ENCODE measurements at regions not wholly inside any gene's neighbourhood (a gene's known extent, or its start where the extent isn't known, plus 50 kb on each side); places are given as distances from the start of the nearest gene placed in this dataset.

DNA sequence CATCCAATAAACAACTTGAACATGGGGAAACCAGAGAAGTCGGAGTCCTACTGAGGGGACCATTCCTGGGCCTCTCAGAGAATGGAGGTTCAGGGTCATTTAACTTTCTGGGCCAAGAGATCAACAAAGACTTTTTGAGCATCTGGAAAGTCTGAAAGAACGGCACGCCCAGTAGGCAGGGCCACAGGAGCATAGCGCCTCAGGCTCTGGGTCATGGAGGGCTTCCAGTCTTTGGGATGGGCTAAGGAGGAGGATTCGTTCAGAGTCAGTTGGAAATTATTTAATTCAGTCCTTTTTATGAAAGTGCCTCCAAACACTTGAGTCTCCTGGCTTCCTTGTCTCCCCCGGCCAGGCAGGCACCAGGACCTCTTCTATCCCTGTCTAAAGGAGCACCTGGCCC lies 101.1 kb upstream of the GLI2 start:
- Histone ChIP-seq H3K27ac (ENCODE audit: insufficient read length, low read depth, low read length) (no peak overlapping the region), H4K20me1 (ENCODE audit: control insufficient read depth, insufficient read depth, insufficient read length) (no peaks in the 10 kb centered on the region), H4K8ac (replicated peaks; ENCODE audit: insufficient read length, low read depth, low read length) (no peak overlapping the region), H3K23ac (ENCODE audit: insufficient read length, low read depth, low read length) (no peak overlapping the region), H2BK12ac (ENCODE audit: insufficient read length, low read depth, low read length) (no peak overlapping the region), H2BK5ac (ENCODE audit: insufficient read length, low read length) (no peak overlapping the region), H3K4me2 (ENCODE audit: insufficient read depth, insufficient read length, low read length) (no peak overlapping the region), H3K4me1 (ENCODE audit: insufficient read depth, low read length) (no peaks in the 10 kb centered on the region), H3T11ph (ENCODE audit: low read length) (no peak overlapping the region), H3K4ac (ENCODE audit: low read depth, low read length) (no peak overlapping the region), H2BK20ac (ENCODE audit: low read depth, low read length, poor library complexity, severe bottlenecking) (no peak overlapping the region), H3K56ac (ENCODE audit: insufficient read length, low read depth, low read length) (no peak overlapping the region), H3K18ac (ENCODE audit: insufficient read length, low read depth, low read length) (no peak overlapping the region), H3K9me3 (ENCODE audit: control insufficient read depth, low read depth, low read length) (no peaks in the 10 kb centered on the region), H3K23me2 (ENCODE audit: insufficient read length, low read depth, low read length, poor library complexity, severe bottlenecking) (no peaks in the 10 kb centered on the region), H2AFZ (ENCODE audit: low read length) (no peak overlapping the region), H3K79me1 (ENCODE audit: insufficient read depth, low read depth, low read length, poor library complexity, severe bottlenecking) (no peaks in the 10 kb centered on the region), H2BK120ac (ENCODE audit: low read depth, low read length, poor library complexity, severe bottlenecking) (no peak overlapping the region), H3K14ac (ENCODE audit: insufficient read depth, low read length) (no peak overlapping the region), H3K79me2 (ENCODE audit: insufficient read depth, low read length) (no peaks in the 10 kb centered on the region), H2AK5ac (ENCODE audit: insufficient read length, low read length) (no peak overlapping the region), H2BK15ac (ENCODE audit: low read depth, low read length) (no peak overlapping the region), H4K91ac (ENCODE audit: insufficient read length, low read depth, low read length) (no peak overlapping the region), H3K27me3 (ENCODE audit: insufficient read depth, low read length) (no peaks in the 10 kb centered on the region; the same call in 1 of the 2 replicates), H3K9ac (ENCODE audit: extremely low read depth, insufficient read length, low read length) (no peak overlapping the region), H4K5ac (ENCODE audit: insufficient read length, low read depth, low read length) (no peak overlapping the region)
- Mint-ChIP-seq H3K36me3 (ENCODE audit: insufficient read depth in 1 of 3, low read depth in 3 of 3) (no peaks in the 10 kb centered on the region), H3K27me3 (ENCODE audit: low read depth) (peaks cover 81% of the 10 kb centered on the region), H3K4me1 (peaks cover 3 to 6% of the 10 kb centered on the region in 2 experiments; a peak in 3 of 4 replicates), H3K9me3 (no peaks in the 10 kb centered on the region), H3K27ac (no peak overlapping the region; a peak in 1 of 7 replicates), H3K4me3 (no peak overlapping the region)
- DNase-seq, result no peak
- TF ChIP-seq, protein P1, sequence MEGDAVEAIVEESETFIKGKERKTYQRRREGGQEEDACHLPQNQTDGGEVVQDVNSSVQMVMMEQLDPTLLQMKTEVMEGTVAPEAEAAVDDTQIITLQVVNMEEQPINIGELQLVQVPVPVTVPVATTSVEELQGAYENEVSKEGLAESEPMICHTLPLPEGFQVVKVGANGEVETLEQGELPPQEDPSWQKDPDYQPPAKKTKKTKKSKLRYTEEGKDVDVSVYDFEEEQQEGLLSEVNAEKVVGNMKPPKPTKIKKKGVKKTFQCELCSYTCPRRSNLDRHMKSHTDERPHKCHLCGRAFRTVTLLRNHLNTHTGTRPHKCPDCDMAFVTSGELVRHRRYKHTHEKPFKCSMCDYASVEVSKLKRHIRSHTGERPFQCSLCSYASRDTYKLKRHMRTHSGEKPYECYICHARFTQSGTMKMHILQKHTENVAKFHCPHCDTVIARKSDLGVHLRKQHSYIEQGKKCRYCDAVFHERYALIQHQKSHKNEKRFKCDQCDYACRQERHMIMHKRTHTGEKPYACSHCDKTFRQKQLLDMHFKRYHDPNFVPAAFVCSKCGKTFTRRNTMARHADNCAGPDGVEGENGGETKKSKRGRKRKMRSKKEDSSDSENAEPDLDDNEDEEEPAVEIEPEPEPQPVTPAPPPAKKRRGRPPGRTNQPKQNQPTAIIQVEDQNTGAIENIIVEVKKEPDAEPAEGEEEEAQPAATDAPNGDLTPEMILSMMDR (conservative IDR thresholded peaks at IDR 0.05), result no peak
- no CpG with 5 or more reads among the region's 6 CpGs for WGBS (ENCODE audit: extremely low coverage, insufficient read length, low lambda C conversion rate)

All from H9 (cell line).